CD4-positive, alpha-beta T cell (primary cell): ENCODE measurements at regions not wholly inside any gene's neighbourhood (a gene's known extent, or its start where the extent isn't known, plus 50 kb on each side); places are given as distances from the start of the nearest gene placed in this dataset.

Experiments used
- ATAC-seq: fragments of 200-7000 bp; cut with Tn5 transposase; one replicate; pipeline ENCODE4 v1.10.0; 2022; ENCODE audit warnings: mild to moderate bottlenecking; ENCODE audit not compliant: poor library complexity
- CTCF ChIA-PET: fragments of 350-600 bp; sonication (Branson Sonifier 250); formaldehyde crosslinking; loops from one replicate; lab custom pipeline; 2021; ENCODE audit warnings: antibody characterized with exemption, inconsistent platforms; lab: Charles Lee
- POLR2A ChIA-PET: fragments of 350-600 bp; sonication (Branson Sonifier 250); formaldehyde crosslinking; loops from one replicate; lab custom pipeline; 2021; ENCODE audit warnings: antibody characterized with exemption, inconsistent platforms; lab: Charles Lee
- DNase-seq, 14 experiments: peaks; one replicate each; pipeline ENCODE4 v3.0.0-alpha.2; 2013 to 2020; ENCODE audit warnings: mixed read lengths in 2 of 14
- H3K27ac ChIP-seq, 2 donors: one replicate each; pipeline versions ENCODE4 v1.5.1 to v1.7.0; 2013; ENCODE audit warnings: low read length in 2 of 2, low read depth in 1 of 2, mild to moderate bottlenecking in 1 of 2
- H3K27me3 ChIP-seq, 2 experiments: 1 replicate in 1 of 2; 2 replicates in 1 of 2; pipeline versions ENCODE4 v1.6.1 to v1.7.0; 2013; ENCODE audit warnings: low read length in 2 of 2, control low read depth in 1 of 2, mild to moderate bottlenecking in 1 of 2, moderate library complexity in 1 of 2; ENCODE audit not compliant: insufficient read depth in 2 of 2, control insufficient read depth in 1 of 2
- H3K36me3 ChIP-seq: one replicate; pipeline ENCODE4 v1.6.1; 2013; ENCODE audit warnings: low read length, control low read depth; ENCODE audit not compliant: insufficient read depth
- H3K4me1 ChIP-seq: one replicate; pipeline ENCODE4 v1.6.1; 2013; ENCODE audit warnings: low read length, control low read depth; ENCODE audit not compliant: insufficient read depth
- H3K4me3 ChIP-seq: one replicate; pipeline ENCODE4 v1.5.1; 2013; ENCODE audit warnings: mild to moderate bottlenecking, low read length, moderate library complexity
- H3K9me3 ChIP-seq, 2 experiments: 1 replicate in 1 of 2; 2 replicates in 1 of 2; pipeline versions ENCODE4 v1.6.1 to v1.7.0; 2013; ENCODE audit warnings: low read length in 2 of 2, mild to moderate bottlenecking in 2 of 2, control low read depth in 1 of 2, moderate library complexity in 1 of 2; ENCODE audit not compliant: control insufficient read depth in 1 of 2, insufficient read depth in 1 of 2
- H3K27ac Mint-ChIP-seq: one replicate; pipeline ENCODE4 v1.8.0; 2020; ENCODE audit warnings: mixed read lengths
- H3K27me3 Mint-ChIP-seq: one replicate; pipeline ENCODE4 v1.8.0; 2021; ENCODE audit warnings: mixed read lengths
- H3K36me3 Mint-ChIP-seq: one replicate; pipeline ENCODE4 v1.8.0; 2021; ENCODE audit warnings: low read depth, mixed read lengths
- H3K4me1 Mint-ChIP-seq: one replicate; pipeline ENCODE4 v1.8.0; 2021; ENCODE audit warnings: low read depth, mixed read lengths
- H3K4me3 Mint-ChIP-seq: one replicate; pipeline ENCODE4 v1.8.0; 2020; ENCODE audit warnings: mild to moderate bottlenecking, mixed read lengths
- H3K9me3 Mint-ChIP-seq: one replicate; pipeline ENCODE4 v1.8.0; 2020; ENCODE audit warnings: mixed read lengths
- intact Hi-C, 2 experiments: fragments of 100-400 bp; cut with DNase I in 1 of 2; cut with micrococcal nuclease in 1 of 2; formaldehyde crosslinking; loops; one replicate each; pipeline versions ENCODE4 v1.15.1 to v1.9.0; 2023 to 2025; cut with DNase I, micrococcal nuclease
- TF ChIP-seq, protein P1 (sequence below): fragments of 200-600 bp; IDR thresholded peaks from one replicate; pipeline ENCODE4 v1.8.0; 2022; ENCODE audit warnings: antibody characterized with exemption, mild to moderate bottlenecking

DNA sequence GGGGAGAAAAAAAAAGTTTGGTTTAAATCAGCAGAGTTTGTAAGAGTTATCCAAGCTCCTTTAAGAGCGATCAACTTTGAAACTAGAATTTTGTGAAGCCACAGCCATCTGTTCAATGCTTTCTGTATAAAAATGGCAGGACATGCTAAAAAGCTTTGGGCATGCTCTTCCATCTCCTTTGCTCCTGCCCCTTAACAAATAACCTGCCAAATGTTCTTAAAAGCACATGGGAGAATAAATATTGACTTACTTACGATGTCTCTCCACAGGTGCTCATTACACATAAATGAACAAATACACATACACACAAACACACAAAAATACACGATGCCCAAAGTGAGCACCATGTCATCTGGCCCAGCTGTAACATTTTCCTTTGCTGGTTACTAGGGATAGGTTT, 211.8 kb upstream of the DPH6 start:
- no peaks in the 10 kb centered on the region for H3K9me3 Mint-ChIP-seq
- no peaks in the 10 kb centered on the region for H3K36me3 Mint-ChIP-seq
- no peak for DNase-seq
- ATAC-seq, result no peak
- no peak overlapping the region for H3K4me3 Mint-ChIP-seq
- no peaks in the 10 kb centered on the region for H3K4me1 Mint-ChIP-seq
- Histone ChIP-seq H3K4me1 (no peaks in the 10 kb centered on the region), H3K27me3 (no peaks in the 10 kb centered on the region), H3K9me3 (no peaks in the 10 kb centered on the region), H3K27ac (no peak overlapping the region), H3K4me3 (no peak overlapping the region), H3K36me3 (no peaks in the 10 kb centered on the region)
- H3K27ac Mint-ChIP-seq, result no peak overlapping the region
- TF ChIP-seq, protein P1, sequence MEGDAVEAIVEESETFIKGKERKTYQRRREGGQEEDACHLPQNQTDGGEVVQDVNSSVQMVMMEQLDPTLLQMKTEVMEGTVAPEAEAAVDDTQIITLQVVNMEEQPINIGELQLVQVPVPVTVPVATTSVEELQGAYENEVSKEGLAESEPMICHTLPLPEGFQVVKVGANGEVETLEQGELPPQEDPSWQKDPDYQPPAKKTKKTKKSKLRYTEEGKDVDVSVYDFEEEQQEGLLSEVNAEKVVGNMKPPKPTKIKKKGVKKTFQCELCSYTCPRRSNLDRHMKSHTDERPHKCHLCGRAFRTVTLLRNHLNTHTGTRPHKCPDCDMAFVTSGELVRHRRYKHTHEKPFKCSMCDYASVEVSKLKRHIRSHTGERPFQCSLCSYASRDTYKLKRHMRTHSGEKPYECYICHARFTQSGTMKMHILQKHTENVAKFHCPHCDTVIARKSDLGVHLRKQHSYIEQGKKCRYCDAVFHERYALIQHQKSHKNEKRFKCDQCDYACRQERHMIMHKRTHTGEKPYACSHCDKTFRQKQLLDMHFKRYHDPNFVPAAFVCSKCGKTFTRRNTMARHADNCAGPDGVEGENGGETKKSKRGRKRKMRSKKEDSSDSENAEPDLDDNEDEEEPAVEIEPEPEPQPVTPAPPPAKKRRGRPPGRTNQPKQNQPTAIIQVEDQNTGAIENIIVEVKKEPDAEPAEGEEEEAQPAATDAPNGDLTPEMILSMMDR, result no peak
- peaks cover 5% of the 10 kb centered on the region for H3K27me3 Mint-ChIP-seq
- intact Hi-C loops, result no loop called here
- CTCF ChIA-PET, result no interaction called here
- POLR2A ChIA-PET, result no interaction called here

DNA sequence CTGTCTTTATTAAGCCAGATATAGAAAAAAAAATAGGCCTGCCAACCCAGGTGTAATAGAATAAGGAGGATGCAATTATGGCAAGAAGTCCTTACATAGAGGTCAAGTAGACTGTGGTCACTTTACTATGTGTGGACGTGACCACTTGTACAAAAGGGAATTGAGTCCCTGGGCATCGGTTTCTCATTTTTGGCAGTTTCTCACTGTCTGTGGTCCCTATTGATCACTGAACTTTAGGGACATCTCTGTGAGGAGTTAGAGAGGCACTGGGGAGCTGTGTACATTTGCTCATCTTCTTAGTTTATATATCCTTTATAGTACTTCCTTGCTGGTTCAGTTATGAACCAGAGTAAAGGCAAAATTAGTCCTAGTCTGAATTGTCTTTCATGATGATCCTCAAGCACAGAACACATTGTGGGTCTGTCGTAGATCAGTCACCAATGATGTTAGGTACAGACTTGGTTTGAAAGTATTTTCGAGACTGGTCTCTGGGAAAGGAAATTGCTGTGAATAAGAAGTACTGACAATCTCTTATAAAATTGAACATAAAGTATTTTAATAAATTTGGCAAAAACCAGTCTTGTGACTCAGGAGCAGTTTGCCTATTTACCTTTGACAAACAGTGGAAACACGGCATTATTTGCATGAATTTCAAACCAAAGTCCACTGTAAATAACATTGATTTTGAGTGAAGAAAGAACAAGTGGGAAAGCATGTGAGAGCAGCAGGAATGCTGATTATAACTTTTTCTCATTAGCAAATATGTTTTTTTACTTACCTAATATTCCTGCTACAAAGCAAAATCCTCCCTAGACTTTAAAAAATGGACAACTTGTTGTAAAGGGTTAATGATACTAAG, 218.9 kb upstream of the DPH6 start:
- no peaks in the 10 kb centered on the region for H3K9me3 Mint-ChIP-seq

GRCh38 chr15:35768949-35769348, 223.0 kb upstream of the DPH6 start:
- ATAC-seq (no peak), DNase-seq (no peak)
- no peaks in the 10 kb centered on the region for H3K27me3 ChIP-seq
- H3K4me1 Mint-ChIP-seq, result no peaks in the 10 kb centered on the region
- ChIA-PET CTCF (no interaction called here), POLR2A (no interaction called here)
- intact Hi-C loops, result no loop called here
- no peak overlapping the region for H3K27ac ChIP-seq
- H3K4me1 ChIP-seq, result no peaks in the 10 kb centered on the region
- no peaks in the 10 kb centered on the region for H3K9me3 ChIP-seq
- H3K36me3 ChIP-seq, result no peaks in the 10 kb centered on the region
- H3K9me3 Mint-ChIP-seq, result no peaks in the 10 kb centered on the region
- no peaks in the 10 kb centered on the region for H3K27me3 Mint-ChIP-seq
- H3K36me3 Mint-ChIP-seq, result no peaks in the 10 kb centered on the region
- no peak overlapping the region for H3K4me3 ChIP-seq
- no peak overlapping the region for H3K4me3 Mint-ChIP-seq
- TF ChIP-seq, protein P1, result no peak
- no peak overlapping the region for H3K27ac Mint-ChIP-seq

More for the DNA sequence above, 218.9 kb upstream of the DPH6 start:
- H3K36me3 ChIP-seq, result no peaks in the 10 kb centered on the region
- no peak overlapping the region for H3K27ac Mint-ChIP-seq
- DNase-seq (no peak), ATAC-seq (no peak)
- H3K4me3 Mint-ChIP-seq, result no peak overlapping the region
- no peaks in the 10 kb centered on the region for H3K27me3 Mint-ChIP-seq
- H3K4me3 ChIP-seq, result no peak overlapping the region
- no peaks in the 10 kb centered on the region for H3K27me3 ChIP-seq
- CTCF ChIA-PET, result no interaction called here
- no peaks in the 10 kb centered on the region for H3K4me1 ChIP-seq
- H3K9me3 ChIP-seq, result no peaks in the 10 kb centered on the region
- no peaks in the 10 kb centered on the region for H3K36me3 Mint-ChIP-seq
- no peak overlapping the region for H3K27ac ChIP-seq
- TF ChIP-seq, protein P1, result no peak
- intact Hi-C loops, result no loop called here
- H3K4me1 Mint-ChIP-seq, result no peaks in the 10 kb centered on the region
- POLR2A ChIA-PET, result no interaction called here
